Trophoblast cell (in vitro differentiated cells and primary cell): ENCODE measurements at regions not wholly inside any gene's neighbourhood (a gene's known extent, or its start where the extent isn't known, plus 50 kb on each side); places are given as distances from the start of the nearest gene placed in this dataset.

ENCODE experiments used
- DNase-seq, 2 donors: peaks; one replicate each; pipeline ENCODE4 v3.0.0-alpha.2; 2016
- H2AFZ ChIP-seq: 2 replicates; pipeline ENCODE4 v1.6.1; 2013; ENCODE audit warnings: low read length, moderate library complexity, mild to moderate bottlenecking; ENCODE audit not compliant: insufficient read depth, poor library complexity
- H2AK5ac ChIP-seq: 2 replicates; pipeline ENCODE4 v1.6.1; 2013; ENCODE audit warnings: mild to moderate bottlenecking, low read length
- H2BK120ac ChIP-seq: 2 replicates; pipeline ENCODE4 v1.6.1; 2013; ENCODE audit warnings: low read length, mild to moderate bottlenecking, moderate library complexity; ENCODE audit not compliant: insufficient read depth, poor library complexity
- H2BK12ac ChIP-seq: 2 replicates; pipeline ENCODE4 v1.6.1; 2013; ENCODE audit warnings: mild to moderate bottlenecking, low read length, moderate library complexity
- H2BK5ac ChIP-seq: 2 replicates; pipeline ENCODE4 v1.6.1; 2013; ENCODE audit warnings: low read length, low read depth, moderate library complexity, mild to moderate bottlenecking; ENCODE audit not compliant: poor library complexity
- H3K14ac ChIP-seq: 2 replicates; pipeline ENCODE4 v1.6.1; 2013; ENCODE audit warnings: mild to moderate bottlenecking, low read length
- H3K18ac ChIP-seq: 2 replicates; pipeline ENCODE4 v1.6.1; 2013; ENCODE audit warnings: mild to moderate bottlenecking, low read length
- H3K23ac ChIP-seq: 2 replicates; pipeline ENCODE4 v1.6.1; 2013; ENCODE audit warnings: low read length
- H3K27ac ChIP-seq: 2 replicates; pipeline ENCODE4 v1.5.1; 2013; ENCODE audit warnings: low read depth, mild to moderate bottlenecking, inconsistent platforms, low read length, moderate library complexity
- H3K27me3 ChIP-seq: 2 replicates; pipeline ENCODE4 v1.6.1; 2013; ENCODE audit warnings: inconsistent platforms, mild to moderate bottlenecking, low read length, moderate library complexity; ENCODE audit not compliant: insufficient read depth
- H3K36me3 ChIP-seq, 2 experiments: 1 replicate in 1 of 2; 2 replicates in 1 of 2; pipeline ENCODE4 v1.6.1; 2013; ENCODE audit warnings: low read length in 2 of 2, mild to moderate bottlenecking in 2 of 2, moderate library complexity in 1 of 2; ENCODE audit not compliant: insufficient read depth in 2 of 2, control insufficient read depth in 1 of 2
- H3K4ac ChIP-seq: 2 replicates; pipeline ENCODE4 v1.6.1; 2013; ENCODE audit warnings: low read depth, mild to moderate bottlenecking, low read length, moderate library complexity
- H3K4me1 ChIP-seq, 2 experiments: 1 replicate in 1 of 2; 2 replicates in 1 of 2; pipeline ENCODE4 v1.6.1; 2013; ENCODE audit warnings: low read length in 2 of 2, mild to moderate bottlenecking in 2 of 2, moderate library complexity in 1 of 2; ENCODE audit not compliant: insufficient read depth in 2 of 2, control insufficient read depth in 1 of 2
- H3K4me2 ChIP-seq: 2 replicates; pipeline ENCODE4 v1.6.1; 2013; ENCODE audit warnings: inconsistent platforms, mild to moderate bottlenecking, low read length, moderate library complexity
- H3K4me3 ChIP-seq: 2 replicates; pipeline ENCODE4 v1.5.1; 2013; ENCODE audit warnings: mild to moderate bottlenecking, low read depth, low read length, inconsistent platforms
- H3K79me1 ChIP-seq: one replicate; pipeline ENCODE4 v1.6.1; 2013; ENCODE audit warnings: low read length
- H3K79me2 ChIP-seq: 2 replicates; pipeline ENCODE4 v1.6.1; 2013; ENCODE audit warnings: low read length, mild to moderate bottlenecking; ENCODE audit not compliant: control insufficient read depth, insufficient read depth, poor library complexity
- H3K9ac ChIP-seq: 2 replicates; pipeline ENCODE4 v1.6.1; 2013; ENCODE audit warnings: mild to moderate bottlenecking, low read length
- H3K9me3 ChIP-seq: 2 replicates; pipeline ENCODE4 v1.6.1; 2013; ENCODE audit warnings: low read depth, mild to moderate bottlenecking, control low read depth, inconsistent platforms, low read length; ENCODE audit not compliant: insufficient read depth
- H4K12ac ChIP-seq: 2 replicates; pipeline ENCODE4 v1.6.1; 2013; ENCODE audit warnings: low read depth, mild to moderate bottlenecking, low read length, moderate library complexity
- H4K8ac ChIP-seq: 2 replicates; pipeline ENCODE4 v1.6.1; 2013; ENCODE audit warnings: low read depth, mild to moderate bottlenecking, low read length, moderate library complexity
- H4K91ac ChIP-seq: one replicate; pipeline ENCODE4 v1.6.1; 2013; ENCODE audit warnings: low read depth, mild to moderate bottlenecking, low read length, moderate library complexity
- WGBS: extraction: QIAGEN DNeasy Blood & Tissue Kit; methylation state at CpG from one replicate; pipeline ENCODE4 v1.1.7; 2013; ENCODE audit warnings: missing lambda C conversion rate; ENCODE audit not compliant: insufficient read length, insufficient coverage; ENCODE audit errors: extremely low coverage; 5-methylcytosine and 5-hydroxymethylcytosine counted together

GRCh38 chr13:32903720-32904119 is 112.5 kb upstream of the KL start:
- no peak overlapping the region for H2AK5ac ChIP-seq
- no CpG with 5 or more reads among the region's 5 CpGs for WGBS
- H2BK5ac ChIP-seq, result no peak overlapping the region
- H3K23ac ChIP-seq, result no peak overlapping the region
- no peak overlapping the region for H4K12ac ChIP-seq
- no peak overlapping the region for H3K18ac ChIP-seq
- H4K91ac ChIP-seq, result no peak overlapping the region
- H3K79me2 ChIP-seq, result no peaks in the 10 kb centered on the region
- no peaks in the 10 kb centered on the region for H3K79me1 ChIP-seq
- no peak overlapping the region for H4K8ac ChIP-seq
- no peaks in the 10 kb centered on the region for H3K4me1 ChIP-seq
- H3K9me3 ChIP-seq, result peaks cover 1% of the 10 kb centered on the region
- DNase-seq, result peak; percentile 78 to 85
- H3K36me3 ChIP-seq, result no peaks in the 10 kb centered on the region
- no peak overlapping the region for H2BK120ac ChIP-seq
- H3K4ac ChIP-seq, result no peak overlapping the region
- no peak overlapping the region for H3K4me3 ChIP-seq
- no peak overlapping the region for H2AFZ ChIP-seq
- H3K14ac ChIP-seq, result no peak overlapping the region
- H3K27me3 ChIP-seq, result no peaks in the 10 kb centered on the region
- no peak overlapping the region for H2BK12ac ChIP-seq
- no peak overlapping the region for H3K9ac ChIP-seq
- H3K27ac ChIP-seq, result no peak overlapping the region
- no peak overlapping the region for H3K4me2 ChIP-seq

- no peak overlapping the region for H3K4me3 ChIP-seq
- no peak overlapping the region for H3K18ac ChIP-seq
- no peak overlapping the region for H2AK5ac ChIP-seq
- no peak overlapping the region for H4K91ac ChIP-seq
- no peak overlapping the region for H4K12ac ChIP-seq
- H3K4ac ChIP-seq, result no peak overlapping the region
- H3K27me3 ChIP-seq, result no peaks in the 10 kb centered on the region
- H3K9ac ChIP-seq, result no peak overlapping the region
- no peak overlapping the region for H2BK120ac ChIP-seq
- no peaks in the 10 kb centered on the region for H3K36me3 ChIP-seq
- peaks cover 1% of the 10 kb centered on the region for H3K9me3 ChIP-seq
- no peak overlapping the region for H3K14ac ChIP-seq
- H3K4me2 ChIP-seq, result no peak overlapping the region
- H2AFZ ChIP-seq, result no peak overlapping the region
- H3K79me1 ChIP-seq, result no peaks in the 10 kb centered on the region
- no peak overlapping the region for H3K23ac ChIP-seq
- H4K8ac ChIP-seq, result no peak overlapping the region
- H2BK12ac ChIP-seq, result no peak overlapping the region
- no peaks in the 10 kb centered on the region for H3K79me2 ChIP-seq
- H2BK5ac ChIP-seq, result no peak overlapping the region
- no CpG with 5 or more reads among the region's 2 CpGs for WGBS
- H3K27ac ChIP-seq, result no peak overlapping the region
- peak in 1 of 2 donors; percentile 37 for DNase-seq
- H3K4me1 ChIP-seq, result no peaks in the 10 kb centered on the region
Measured at GRCh38 chr13:32904266-32904665, 112.0 kb upstream of the KL start.

GRCh38 chr13:32905063-32905863 is 111.0 kb upstream of the KL start:
- Histone ChIP-seq H3K27ac (no peak overlapping the region), H3K4me1 (no peaks in the 10 kb centered on the region), H4K8ac (no peak overlapping the region), H3K14ac (no peak overlapping the region), H3K9me3 (peaks cover 1% of the 10 kb centered on the region), H2BK120ac (no peak overlapping the region), H2AFZ (no peak overlapping the region), H4K12ac (no peak overlapping the region), H3K18ac (no peak overlapping the region), H2BK5ac (no peak overlapping the region), H3K4me3 (no peak overlapping the region), H3K79me1 (no peaks in the 10 kb centered on the region), H4K91ac (no peak overlapping the region), H3K4me2 (no peak overlapping the region), H2BK12ac (no peak overlapping the region), H3K23ac (no peak overlapping the region), H3K79me2 (no peaks in the 10 kb centered on the region), H2AK5ac (no peak overlapping the region), H3K36me3 (no peaks in the 10 kb centered on the region), H3K27me3 (no peaks in the 10 kb centered on the region), H3K4ac (no peak overlapping the region), H3K9ac (no peak overlapping the region)
- DNase-seq, result peak in 1 of 2 donors; percentile 19
- WGBS, result no CpG with 5 or more reads among the region's 6 CpGs

- no peak overlapping the region for H3K4me3 ChIP-seq
- H2AFZ ChIP-seq, result no peak overlapping the region
- no peak overlapping the region for H4K8ac ChIP-seq
- no peak overlapping the region for H3K23ac ChIP-seq
- H3K18ac ChIP-seq, result no peak overlapping the region
- no peak overlapping the region for H2AK5ac ChIP-seq
- no peak overlapping the region for H2BK12ac ChIP-seq
- DNase-seq, result no peak
- WGBS, result no CpG with 5 or more reads among the region's 4 CpGs
- H3K27me3 ChIP-seq, result no peaks in the 10 kb centered on the region
- no peaks in the 10 kb centered on the region for H3K4me1 ChIP-seq
- H2BK120ac ChIP-seq, result no peak overlapping the region
- H3K79me1 ChIP-seq, result no peaks in the 10 kb centered on the region
- no peak overlapping the region for H3K9ac ChIP-seq
- no peak overlapping the region for H3K4ac ChIP-seq
- no peaks in the 10 kb centered on the region for H3K79me2 ChIP-seq
- H4K91ac ChIP-seq, result no peak overlapping the region
- H3K36me3 ChIP-seq, result no peaks in the 10 kb centered on the region
- no peak overlapping the region for H3K4me2 ChIP-seq
- H3K27ac ChIP-seq, result no peak overlapping the region
- H2BK5ac ChIP-seq, result no peak overlapping the region
- H4K12ac ChIP-seq, result no peak overlapping the region
- H3K14ac ChIP-seq, result no peak overlapping the region
- H3K9me3 ChIP-seq, result peaks cover 1% of the 10 kb centered on the region
Measured at GRCh38 chr13:32905864-32906180, 110.4 kb upstream of the KL start.
